Testis (tissue), 2 donors: ENCODE measurements at regions not wholly inside any gene's neighbourhood (a gene's known extent, or its start where the extent isn't known, plus 50 kb on each side); places are given as distances from the start of the nearest gene placed in this dataset.

ENCODE experiments used
- DNase-seq: peaks from one replicate; pipeline ENCODE4 v3.0.0-alpha.2; 2019
- H3K27ac ChIP-seq, 2 donors: fragments of 200-600 bp; sonication (generic); one replicate each; pipeline ENCODE4 v1.5.1; 2019
- H3K27me3 ChIP-seq: fragments of 200-600 bp; sonication (generic); one replicate; pipeline ENCODE4 v1.5.1; 2019
- H3K36me3 ChIP-seq: fragments of 200-600 bp; sonication (generic); one replicate; pipeline ENCODE4 v1.5.1; 2017; ENCODE audit warnings: low read depth; ENCODE audit errors: missing control alignments
- H3K4me1 ChIP-seq: fragments of 200-600 bp; sonication (generic); one replicate; pipeline ENCODE4 v1.5.1; 2019
- H3K4me3 ChIP-seq, 2 donors: fragments of 200-600 bp; sonication (generic); one replicate each; pipeline ENCODE4 v1.5.1; 2017 to 2019
- H3K9me3 ChIP-seq: fragments of 200-600 bp; sonication (generic); one replicate; pipeline ENCODE4 v1.5.1; 2017
- POLR2A ChIP-seq: fragments of 450-650 bp; IDR thresholded peaks from one replicate; pipeline ENCODE4 v1.6.1; 2017; ENCODE audit warnings: antibody characterized with exemption, mild to moderate bottlenecking, moderate library complexity
- WGBS, 2 donors: methylation state at CpG; one replicate each; pipeline ENCODE4 v1.1.5; 2018; 5-methylcytosine and 5-hydroxymethylcytosine counted together
- intact Hi-C: fragments of 100-400 bp; cut with DNase I; formaldehyde crosslinking; loops from one replicate; pipeline ENCODE4 v1.15.1; 2023; ENCODE audit warnings: low total_unique reads
- TF ChIP-seq, protein P1 (sequence below), 3 experiments: fragments of 450-650 bp in 2 of 3; fragments of 200-600 bp in 1 of 3; sonication (generic) in 1 of 3; IDR thresholded peaks; one replicate each; pipeline ENCODE4 v1.5.1; 2016 to 2019; ENCODE audit warnings: antibody characterized with exemption in 3 of 3, mild to moderate bottlenecking in 2 of 3, moderate library complexity in 1 of 3

DNA sequence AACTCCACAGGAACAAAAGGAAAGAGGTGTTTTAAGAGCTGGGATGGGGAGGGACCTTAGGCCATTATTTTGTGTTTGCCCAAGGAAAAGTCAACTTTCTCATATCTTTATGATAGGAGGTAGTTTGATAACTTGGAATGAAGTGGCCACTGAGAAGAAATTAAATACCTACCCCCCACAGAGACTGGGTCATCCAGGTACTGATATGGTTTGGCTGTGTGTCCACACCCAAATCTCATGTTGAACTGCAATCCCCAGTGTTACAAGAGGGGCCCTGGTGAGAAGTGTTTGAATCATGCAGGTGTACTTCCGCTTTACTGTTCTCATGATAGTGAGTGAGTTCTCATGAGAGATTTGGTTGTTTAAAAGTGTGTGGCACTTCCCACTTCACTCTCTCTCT lies 477.9 kb upstream of the KIF2B start:
- H3K27ac ChIP-seq, result no peak overlapping the region
- H3K4me1 ChIP-seq, result no peaks in the 10 kb centered on the region
- no peaks in the 10 kb centered on the region for H3K9me3 ChIP-seq
- TF ChIP-seq POLR2A, result no peak
- TF ChIP-seq, protein P1, sequence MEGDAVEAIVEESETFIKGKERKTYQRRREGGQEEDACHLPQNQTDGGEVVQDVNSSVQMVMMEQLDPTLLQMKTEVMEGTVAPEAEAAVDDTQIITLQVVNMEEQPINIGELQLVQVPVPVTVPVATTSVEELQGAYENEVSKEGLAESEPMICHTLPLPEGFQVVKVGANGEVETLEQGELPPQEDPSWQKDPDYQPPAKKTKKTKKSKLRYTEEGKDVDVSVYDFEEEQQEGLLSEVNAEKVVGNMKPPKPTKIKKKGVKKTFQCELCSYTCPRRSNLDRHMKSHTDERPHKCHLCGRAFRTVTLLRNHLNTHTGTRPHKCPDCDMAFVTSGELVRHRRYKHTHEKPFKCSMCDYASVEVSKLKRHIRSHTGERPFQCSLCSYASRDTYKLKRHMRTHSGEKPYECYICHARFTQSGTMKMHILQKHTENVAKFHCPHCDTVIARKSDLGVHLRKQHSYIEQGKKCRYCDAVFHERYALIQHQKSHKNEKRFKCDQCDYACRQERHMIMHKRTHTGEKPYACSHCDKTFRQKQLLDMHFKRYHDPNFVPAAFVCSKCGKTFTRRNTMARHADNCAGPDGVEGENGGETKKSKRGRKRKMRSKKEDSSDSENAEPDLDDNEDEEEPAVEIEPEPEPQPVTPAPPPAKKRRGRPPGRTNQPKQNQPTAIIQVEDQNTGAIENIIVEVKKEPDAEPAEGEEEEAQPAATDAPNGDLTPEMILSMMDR (IDR thresholded peaks at IDR 0.05), result no peak
- no peak overlapping the region for H3K4me3 ChIP-seq
- intact Hi-C loops, result no loop called here
- no peaks in the 10 kb centered on the region for H3K36me3 ChIP-seq
- 82 to 100% methylated on average over 1 of the region's 1 CpG for WGBS, 2 donors
- no peak for DNase-seq
- no peaks in the 10 kb centered on the region for H3K27me3 ChIP-seq

DNA sequence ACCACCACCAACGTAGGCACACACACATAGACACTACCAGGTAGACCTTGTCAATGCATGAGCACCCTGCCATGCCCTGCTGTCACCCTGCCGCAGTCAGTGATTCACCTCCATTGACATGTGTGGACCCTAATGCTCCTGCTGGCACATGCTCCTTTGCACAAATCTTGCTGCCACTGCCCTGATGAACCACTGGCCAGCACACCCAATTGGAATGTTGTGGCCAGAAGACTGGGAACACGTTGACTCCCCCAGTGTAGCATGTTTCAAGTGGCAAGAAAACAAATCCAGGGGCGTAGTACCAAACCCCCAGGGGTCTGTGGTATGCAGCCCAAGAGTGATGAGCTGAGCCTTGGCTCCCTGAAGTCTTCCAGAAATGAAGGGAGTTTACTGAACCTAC lies 486.4 kb upstream of the KIF2B start:
- 81 to 89% methylated on average over 3 to 4 of the region's 4 CpGs for WGBS, 2 donors
- intact Hi-C loops, result no loop called here
- Histone ChIP-seq H3K9me3 (no peaks in the 10 kb centered on the region), H3K4me3 (no peak overlapping the region), H3K36me3 (no peaks in the 10 kb centered on the region), H3K27ac (no peak overlapping the region), H3K4me1 (no peaks in the 10 kb centered on the region), H3K27me3 (no peaks in the 10 kb centered on the region)
- DNase-seq, result no peak
- TF ChIP-seq, protein P1 (IDR thresholded peaks at IDR 0.05), result no peak
- TF ChIP-seq POLR2A, result no peak

DNA sequence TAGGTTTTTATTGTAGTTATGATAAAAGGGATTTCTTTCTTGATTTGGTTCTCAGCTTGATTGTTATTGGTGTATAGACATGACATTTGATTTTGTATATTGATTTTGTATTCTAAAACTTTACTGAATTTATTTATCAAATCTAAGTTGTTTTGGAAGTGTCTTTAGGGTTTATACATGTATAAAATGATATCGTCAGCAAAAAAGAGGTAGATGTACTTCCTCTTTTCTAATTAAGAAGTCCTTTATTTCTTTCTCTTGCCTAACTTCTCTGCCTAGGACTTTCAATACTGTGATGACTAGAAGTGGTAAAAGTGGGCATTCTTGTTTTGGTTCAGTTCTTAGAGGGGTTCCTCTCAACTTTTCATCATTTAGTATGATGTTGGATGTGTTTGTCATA lies 487.3 kb upstream of the KIF2B start:
- Histone ChIP-seq H3K4me3 (no peak overlapping the region), H3K4me1 (no peaks in the 10 kb centered on the region), H3K36me3 (no peaks in the 10 kb centered on the region), H3K9me3 (no peaks in the 10 kb centered on the region), H3K27ac (no peak overlapping the region), H3K27me3 (no peaks in the 10 kb centered on the region)
- no peak for DNase-seq
- intact Hi-C loops, result no loop called here
- 93 to 100% methylated on average over 1 of the region's 1 CpG for WGBS, 2 donors
- TF ChIP-seq, protein P1 (IDR thresholded peaks at IDR 0.05), result no peak
- TF ChIP-seq POLR2A, result no peak

DNA sequence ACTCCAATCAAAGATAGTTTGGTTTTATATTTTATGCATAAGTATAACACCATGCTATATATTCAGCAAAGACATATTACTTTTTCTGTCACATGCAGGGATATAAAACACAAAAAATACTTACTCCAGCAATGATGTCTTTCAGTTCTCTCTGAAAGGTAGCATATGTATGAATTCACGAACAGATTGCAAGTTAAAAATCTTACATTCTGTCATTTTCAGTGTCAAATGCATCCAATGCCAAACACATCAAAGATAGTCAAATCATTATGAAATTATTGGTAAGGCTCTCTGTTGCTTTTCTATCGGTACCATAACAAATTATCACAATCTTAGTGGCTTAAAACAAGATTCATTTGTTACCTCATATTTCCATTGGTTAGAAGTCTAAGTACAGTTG lies 492.0 kb upstream of the KIF2B start:
- H3K27me3 ChIP-seq, result no peaks in the 10 kb centered on the region
- no peaks in the 10 kb centered on the region for H3K4me1 ChIP-seq
- H3K27ac ChIP-seq, result no peak overlapping the region
- TF ChIP-seq POLR2A, result no peak
- TF ChIP-seq, protein P1 (IDR thresholded peaks at IDR 0.05), result no peak
- H3K4me3 ChIP-seq, result no peak overlapping the region
- DNase-seq, result no peak
- intact Hi-C loops, result no loop called here
- 80 to 98% methylated on average over 2 of the region's 2 CpGs for WGBS, 2 donors
- no peaks in the 10 kb centered on the region for H3K9me3 ChIP-seq
- H3K36me3 ChIP-seq, result no peaks in the 10 kb centered on the region

DNA sequence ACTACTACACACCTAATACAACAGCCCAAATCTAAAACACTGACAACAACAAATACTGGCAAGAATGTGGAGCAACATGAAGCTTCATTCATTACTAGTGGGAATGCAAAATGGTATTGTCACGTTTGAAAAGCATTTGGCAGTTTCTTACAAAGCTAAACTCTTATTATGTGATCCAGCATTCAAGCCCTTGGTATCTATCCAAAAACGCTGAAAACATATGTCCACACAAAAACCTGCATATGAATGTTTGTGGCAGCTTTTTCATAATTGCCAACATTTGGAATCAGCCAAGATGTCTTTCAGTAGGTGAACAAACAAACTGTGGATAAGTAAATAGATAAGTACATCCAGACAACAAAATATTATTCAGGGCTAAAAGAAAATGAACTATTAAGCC lies 501.1 kb upstream of the KIF2B start:
- Histone ChIP-seq H3K27me3 (no peaks in the 10 kb centered on the region), H3K4me1 (no peaks in the 10 kb centered on the region), H3K36me3 (no peaks in the 10 kb centered on the region), H3K4me3 (no peak overlapping the region), H3K9me3 (no peaks in the 10 kb centered on the region), H3K27ac (no peak overlapping the region)
- intact Hi-C loops, result no loop called here
- TF ChIP-seq POLR2A, result no peak
- TF ChIP-seq, protein P1 (IDR thresholded peaks at IDR 0.05), result no peak
- DNase-seq, result no peak
- WGBS, 2 donors, result 78 to 80% methylated on average over 2 of the region's 2 CpGs
